ENCODE measurements at regions not wholly inside any gene's neighbourhood (a gene's known extent, or its start where the extent isn't known, plus 50 kb on each side); places are given as distances from the start of the nearest gene placed in this dataset.

DNA sequence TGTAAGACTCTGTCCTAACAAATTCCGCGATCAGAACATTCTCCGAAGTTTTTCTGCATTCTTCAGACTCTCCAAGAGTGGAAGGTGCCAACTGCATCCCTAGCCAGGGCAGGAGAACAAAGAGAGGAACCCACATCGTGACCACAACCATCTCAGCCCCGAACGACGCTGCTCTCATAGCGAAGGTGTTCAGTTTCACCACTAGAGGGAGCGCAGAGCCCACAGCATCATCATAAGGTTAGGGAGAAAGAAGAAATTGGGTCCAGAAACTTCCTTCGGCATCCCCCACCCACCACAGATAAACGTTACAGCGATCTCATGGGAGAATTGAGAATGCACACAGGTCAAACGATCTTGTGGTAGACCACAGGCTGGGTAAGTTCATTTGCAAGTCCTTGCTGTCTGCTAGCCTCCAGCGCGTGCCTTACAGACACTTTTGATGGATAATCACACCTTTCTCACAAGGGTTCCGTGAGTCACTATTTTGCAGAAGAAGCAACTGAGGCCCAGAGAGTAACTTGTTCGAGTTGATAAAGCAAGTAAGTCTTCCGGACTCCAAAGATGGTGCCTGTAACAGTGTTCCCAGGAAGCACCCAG, 53.7 kb upstream of the ARL4C start:
- peak; percentile 11 to 66 (median 24) for DNase-seq

DNA sequence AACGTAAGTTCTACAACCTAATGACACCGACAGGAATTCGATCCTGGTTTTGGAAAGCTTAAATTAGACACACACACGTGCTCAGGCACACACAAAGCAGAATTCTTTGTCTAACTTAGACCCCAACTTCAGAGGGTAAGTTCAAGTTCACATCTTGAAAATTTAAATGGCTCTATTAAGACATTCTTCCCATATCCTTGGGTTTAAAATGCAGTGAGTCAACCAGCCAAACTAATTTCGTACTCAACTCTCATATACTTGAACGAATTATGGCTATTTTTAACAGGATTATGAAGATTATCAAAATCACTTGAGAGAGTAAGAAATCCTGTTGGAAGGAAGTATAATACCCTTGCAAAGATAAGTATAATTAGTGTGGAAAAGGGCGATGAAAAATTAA, 53.2 kb upstream of the ARL4C start:
- DNase-seq = no peak

DNA sequence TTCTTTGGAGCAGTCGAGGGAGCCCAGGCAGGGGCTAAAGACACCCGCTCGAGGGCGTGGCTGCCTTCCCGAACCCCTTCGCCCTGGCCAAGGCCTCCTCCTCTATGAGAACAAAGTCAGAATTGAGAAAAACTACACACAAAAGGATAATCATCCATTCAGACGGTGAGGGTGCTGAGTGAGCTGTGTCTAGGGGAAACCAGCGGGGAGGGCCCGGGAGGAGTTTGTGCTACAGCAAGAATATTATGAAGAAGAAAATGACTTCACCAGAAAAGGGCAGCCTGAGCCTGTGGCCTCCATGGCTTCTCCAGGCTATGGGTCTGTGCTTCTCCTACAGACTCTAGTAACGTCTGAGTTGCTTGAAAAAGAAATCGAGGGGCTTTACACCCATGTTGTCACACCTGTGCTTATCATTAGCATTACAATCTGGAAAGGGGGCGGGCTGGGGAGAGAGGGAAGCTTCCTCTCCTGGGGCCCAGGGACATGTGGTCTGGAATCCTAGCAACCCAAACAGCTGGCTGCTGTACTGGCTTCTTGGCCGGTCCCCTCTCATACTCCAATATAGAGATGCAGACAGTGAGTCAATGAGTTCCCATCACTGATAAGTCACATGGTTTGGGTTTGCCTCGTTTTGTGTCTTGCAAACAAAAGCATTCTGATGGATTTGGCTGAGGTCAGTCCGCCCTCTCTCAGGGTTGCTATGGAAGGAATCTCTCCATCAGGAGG, 52.0 kb upstream of the ARL4C start:
- DNase-seq = no peak

DNA sequence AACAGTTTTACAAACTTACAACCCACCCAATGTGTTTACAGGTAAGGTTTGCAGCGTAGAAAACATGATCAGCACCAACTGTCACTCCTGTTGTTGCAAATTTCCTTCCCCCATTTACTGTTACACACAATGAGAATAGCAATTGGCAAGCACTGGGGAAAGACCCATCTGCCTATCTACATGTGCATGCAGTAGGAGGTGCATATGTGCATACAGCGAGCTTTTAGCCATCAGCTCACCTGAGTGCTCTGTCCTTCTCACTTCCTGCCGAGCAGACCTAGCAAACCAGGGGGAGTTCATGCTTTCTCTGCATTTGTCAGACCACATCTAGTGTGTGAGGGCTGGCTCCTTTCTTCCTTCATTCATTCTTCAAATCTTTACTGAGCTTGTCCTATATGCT, 49.9 kb upstream of the ARL4C start:
- no peak for DNase-seq
